Left ventricle myocardium inferior (tissue), 1 donor: ENCODE measurements at regions not wholly inside any gene's neighbourhood (a gene's known extent, or its start where the extent isn't known, plus 50 kb on each side); places are given as distances from the start of the nearest gene placed in this dataset.

Experiments used
- DNase-seq: peaks from one replicate; pipeline ENCODE4 v3.0.0-alpha.2; 2020
- H3K27ac ChIP-seq: fragments of 200-600 bp; replicated peaks from 2 replicates; pipeline ENCODE4 v1.8.0; 2021
- H3K27me3 ChIP-seq: fragments of 200-600 bp; 2 replicates; pipeline ENCODE4 v1.8.0; 2021; ENCODE audit warnings: low read depth
- H3K36me3 ChIP-seq: fragments of 200-600 bp; 2 replicates; pipeline ENCODE4 v1.8.0; 2021
- H3K4me1 ChIP-seq: fragments of 200-600 bp; 2 replicates; pipeline ENCODE4 v1.8.0; 2021
- H3K4me3 ChIP-seq: fragments of 200-600 bp; 2 replicates; pipeline ENCODE4 v1.8.0; 2021; ENCODE audit warnings: mild to moderate bottlenecking, moderate library complexity
- H3K9me3 ChIP-seq: fragments of 200-600 bp; replicated peaks from 2 replicates; pipeline ENCODE4 v1.8.0; 2021
- intact Hi-C: fragments of 100-400 bp; cut with micrococcal nuclease; formaldehyde crosslinking; loops from one replicate; pipeline ENCODE4 v1.11.0; 2022
- TF ChIP-seq, protein P1 (sequence below): fragments of 200-600 bp; IDR thresholded peaks from 2 replicates; pipeline ENCODE4 v1.8.0; 2021; ENCODE audit warnings: antibody characterized with exemption, mild to moderate bottlenecking, borderline replicate concordance
- donor health status: DM: no; HTN: yes; CAD: no; lungs with severe emphysema.

DNA sequence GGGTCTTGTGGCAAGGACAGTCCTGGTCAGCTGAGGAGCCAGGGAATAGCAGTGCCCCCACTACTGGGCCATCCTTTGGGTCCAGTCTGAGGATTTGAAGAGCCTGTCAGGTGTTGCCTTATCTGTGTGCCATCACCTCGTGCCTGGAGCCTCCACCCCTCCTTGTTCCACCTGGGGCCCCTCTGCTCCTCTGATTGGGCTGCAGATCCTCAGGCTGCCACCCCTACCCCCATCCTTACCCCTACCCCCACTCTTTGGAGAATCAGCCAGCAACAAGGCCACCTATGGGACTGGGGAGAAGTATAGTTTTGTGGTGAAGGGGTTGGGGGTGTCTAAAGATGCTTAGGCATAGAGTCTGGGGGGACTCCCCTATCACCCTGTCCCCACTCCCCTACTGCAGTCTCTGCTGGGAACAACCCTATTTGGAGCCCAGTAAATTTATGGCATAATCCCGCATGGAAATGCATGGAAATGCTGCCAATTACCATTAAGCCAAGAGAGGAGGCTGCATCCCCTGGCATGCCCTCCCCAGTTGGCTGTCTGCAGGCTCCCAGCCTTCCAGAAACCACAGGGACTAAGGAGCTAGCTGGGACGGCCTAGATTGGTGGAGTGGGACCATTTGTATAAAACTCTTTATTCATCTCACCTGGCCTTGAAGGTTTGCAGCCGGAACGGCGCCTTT is 142.7 kb upstream of the CSF3R start:
- Histone ChIP-seq H3K4me3 (no peak overlapping the region), H3K27ac (no peak overlapping the region), H3K36me3 (no peaks in the 10 kb centered on the region), H3K4me1 (no peaks in the 10 kb centered on the region), H3K27me3 (peaks cover 83% of the 10 kb centered on the region), H3K9me3 (peaks cover 7% of the 10 kb centered on the region)
- TF ChIP-seq, protein P1, sequence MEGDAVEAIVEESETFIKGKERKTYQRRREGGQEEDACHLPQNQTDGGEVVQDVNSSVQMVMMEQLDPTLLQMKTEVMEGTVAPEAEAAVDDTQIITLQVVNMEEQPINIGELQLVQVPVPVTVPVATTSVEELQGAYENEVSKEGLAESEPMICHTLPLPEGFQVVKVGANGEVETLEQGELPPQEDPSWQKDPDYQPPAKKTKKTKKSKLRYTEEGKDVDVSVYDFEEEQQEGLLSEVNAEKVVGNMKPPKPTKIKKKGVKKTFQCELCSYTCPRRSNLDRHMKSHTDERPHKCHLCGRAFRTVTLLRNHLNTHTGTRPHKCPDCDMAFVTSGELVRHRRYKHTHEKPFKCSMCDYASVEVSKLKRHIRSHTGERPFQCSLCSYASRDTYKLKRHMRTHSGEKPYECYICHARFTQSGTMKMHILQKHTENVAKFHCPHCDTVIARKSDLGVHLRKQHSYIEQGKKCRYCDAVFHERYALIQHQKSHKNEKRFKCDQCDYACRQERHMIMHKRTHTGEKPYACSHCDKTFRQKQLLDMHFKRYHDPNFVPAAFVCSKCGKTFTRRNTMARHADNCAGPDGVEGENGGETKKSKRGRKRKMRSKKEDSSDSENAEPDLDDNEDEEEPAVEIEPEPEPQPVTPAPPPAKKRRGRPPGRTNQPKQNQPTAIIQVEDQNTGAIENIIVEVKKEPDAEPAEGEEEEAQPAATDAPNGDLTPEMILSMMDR, result no peak
- no peak for DNase-seq
- intact Hi-C loops, result no loop called here

DNA sequence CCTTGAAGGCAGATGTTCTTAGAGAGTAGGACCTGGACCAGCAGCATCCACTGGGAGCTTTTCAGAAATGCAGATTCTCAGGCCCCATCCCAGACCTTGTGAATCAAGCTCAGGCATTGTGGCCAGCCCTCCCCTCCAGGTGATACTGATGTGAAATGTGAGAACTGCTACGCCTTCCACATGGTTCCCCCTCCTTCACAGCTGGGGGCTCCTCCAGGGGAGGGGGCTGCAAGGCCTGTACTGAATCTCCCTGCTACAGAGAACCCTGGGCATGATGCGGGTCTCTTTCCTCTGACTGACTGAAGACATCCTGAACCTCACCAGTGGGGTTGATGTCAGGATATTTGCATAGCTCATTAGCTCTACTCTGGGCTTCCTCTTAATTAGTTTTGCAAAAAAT is 141.8 kb upstream of the CSF3R start:
- H3K4me1 ChIP-seq, result no peaks in the 10 kb centered on the region
- H3K27ac ChIP-seq, result no peak overlapping the region

DNA sequence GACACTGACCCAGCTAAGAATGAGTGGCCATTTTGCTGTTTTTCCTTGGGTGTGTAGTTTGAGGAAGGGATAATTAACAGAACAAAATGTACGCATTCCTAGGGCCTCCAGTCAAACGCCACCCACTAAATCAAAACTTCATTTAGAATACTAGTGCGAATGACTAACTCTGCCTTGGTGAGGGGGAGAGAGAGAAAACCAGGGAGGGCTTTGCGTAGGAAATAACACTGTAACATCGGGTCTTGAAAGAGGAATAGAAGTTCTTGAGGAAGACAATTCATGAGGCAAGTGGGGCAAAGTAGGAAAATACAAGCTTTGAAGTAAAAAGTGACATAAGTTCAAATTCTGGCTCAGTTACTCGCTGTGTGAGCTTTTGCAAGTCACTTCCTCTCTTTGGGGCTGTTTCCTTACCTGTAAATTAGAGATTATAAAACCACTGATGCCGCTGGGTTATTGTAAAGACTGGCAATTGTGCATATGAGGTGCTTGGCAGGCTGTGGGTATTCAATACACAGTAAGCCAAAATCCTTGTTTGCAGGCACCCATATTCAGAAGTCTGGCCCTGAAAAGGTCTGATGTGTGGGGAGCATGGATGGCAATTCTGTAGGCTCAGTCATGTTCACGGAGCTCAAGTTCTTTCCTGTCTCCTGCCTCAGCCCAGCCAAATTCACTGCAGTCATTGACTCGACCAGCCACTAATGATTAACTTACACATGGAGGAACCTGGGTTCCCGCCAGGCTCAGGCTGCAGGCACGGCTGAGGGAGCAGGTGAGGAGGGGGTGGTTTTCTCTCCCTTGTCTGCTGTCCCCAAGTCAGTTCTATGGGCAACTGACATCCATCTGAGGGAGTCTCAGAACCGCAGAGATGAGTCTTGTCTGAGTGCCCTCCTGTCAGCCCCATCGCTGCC is 140.3 kb upstream of the CSF3R start:
- Histone ChIP-seq H3K27me3 (peaks cover 70% of the 10 kb centered on the region), H3K36me3 (no peaks in the 10 kb centered on the region), H3K9me3 (peaks cover 7% of the 10 kb centered on the region), H3K4me1 (no peaks in the 10 kb centered on the region), H3K27ac (no peak overlapping the region), H3K4me3 (no peak overlapping the region)
- TF ChIP-seq, protein P1, result no peak
- intact Hi-C loops, result no loop called here
- DNase-seq, result no peak

More for the DNA sequence above, 141.8 kb upstream of the CSF3R start:
- TF ChIP-seq, protein P1, result no peak
- Histone ChIP-seq H3K27me3 (peaks cover 84% of the 10 kb centered on the region), H3K9me3 (peaks cover 7% of the 10 kb centered on the region), H3K36me3 (no peaks in the 10 kb centered on the region), H3K4me3 (no peak overlapping the region)
- intact Hi-C loops, result no loop called here
- no peak for DNase-seq

DNA sequence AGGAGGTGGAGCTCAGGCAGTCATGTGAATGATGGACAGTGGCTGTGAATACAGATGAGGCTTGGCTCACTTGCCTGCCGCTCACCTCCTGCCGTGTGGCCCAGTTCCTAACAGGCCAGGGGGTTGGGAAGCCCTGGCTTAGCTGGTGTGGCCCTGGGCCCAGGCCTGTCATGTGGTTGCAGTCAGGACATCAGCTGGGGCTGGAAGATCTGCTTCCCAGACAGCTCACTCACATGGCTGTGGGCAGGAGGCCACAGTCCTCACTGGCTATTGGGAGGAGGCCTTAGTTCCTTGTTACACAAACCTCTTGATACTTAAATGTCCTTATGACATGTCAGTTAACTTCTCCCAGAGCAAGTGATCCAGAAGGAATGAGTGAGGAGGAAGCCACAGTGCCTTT is 138.8 kb upstream of the CSF3R start:
- DNase-seq, result no peak
- H3K4me3 ChIP-seq, result no peak overlapping the region
- no peaks in the 10 kb centered on the region for H3K4me1 ChIP-seq
- peaks cover 7% of the 10 kb centered on the region for H3K9me3 ChIP-seq
- no peak overlapping the region for H3K27ac ChIP-seq
- H3K36me3 ChIP-seq, result no peaks in the 10 kb centered on the region
- TF ChIP-seq, protein P1, result no peak
- H3K27me3 ChIP-seq, result peaks cover 63% of the 10 kb centered on the region
- intact Hi-C loops, result no loop called here

DNA sequence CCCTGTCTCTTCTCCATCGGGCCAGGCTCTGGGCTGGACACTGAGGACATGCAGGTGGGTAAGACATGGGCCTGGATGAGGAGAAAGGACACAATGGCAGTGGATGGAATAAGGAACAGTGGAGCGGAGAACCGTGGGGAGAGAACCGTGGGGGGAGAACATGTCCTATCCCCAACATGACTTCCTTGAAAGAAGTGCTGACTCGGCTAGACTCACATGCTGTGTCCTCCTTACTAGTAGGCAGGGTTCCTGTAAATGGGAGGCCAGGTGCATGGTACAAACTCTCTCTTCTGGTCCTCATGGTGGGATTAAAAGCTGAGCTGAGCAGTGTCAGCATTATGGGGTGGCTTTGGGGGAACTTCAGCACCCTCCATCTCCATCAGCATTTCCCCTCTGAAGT is 137.4 kb upstream of the CSF3R start:
- TF ChIP-seq, protein P1, result no peak
- intact Hi-C loops, result no loop called here

More for the DNA sequence above, 137.4 kb upstream of the CSF3R start:
- Histone ChIP-seq H3K36me3 (no peaks in the 10 kb centered on the region), H3K27ac (no peak overlapping the region), H3K9me3 (peaks cover 7% of the 10 kb centered on the region), H3K4me3 (no peak overlapping the region), H3K4me1 (no peaks in the 10 kb centered on the region), H3K27me3 (peaks cover 60% of the 10 kb centered on the region)
- DNase-seq, result no peak
